Stimulated activated naive CD8-positive, alpha-beta T cell treated with anti-CD3 and anti-CD28 coated beads, Interleukin-15, amount 100 ng/mL, for 72 hours (primary cell): ENCODE measurements at regions not wholly inside any gene's neighbourhood (a gene's known extent, or its start where the extent isn't known, plus 50 kb on each side); places are given as distances from the start of the nearest gene placed in this dataset.
A peak's percentile ranks its signal among the peaks of the same experiment; 100 is the strongest.
"Not testable (repeated sequence)": the region's sequence is repeated elsewhere in the genome, so short reads cannot be mapped to it uniquely, and the experiment has no call there.

Experiments
- ATAC-seq: fragments of 150-1000 bp; cut with Tn5 transposase; 2 replicates; pipeline ENCODE4 v1.10.0; 2021; ENCODE audit warnings: mild to moderate bottlenecking, moderate library complexity
- DNase-seq, 2 donors: peaks; one replicate each; pipeline ENCODE4 v3.0.0; 2021 to 2022
- H3K27ac Mint-ChIP-seq, 2 donors: one replicate each; pipeline ENCODE4 v1.8.0; 2022; ENCODE audit warnings: mild to moderate bottlenecking in 2 of 2, mixed read lengths in 2 of 2, moderate library complexity in 2 of 2
- H3K27me3 Mint-ChIP-seq: one replicate; pipeline ENCODE4 v1.8.0; 2022; ENCODE audit warnings: mixed read lengths
- H3K4me1 Mint-ChIP-seq: one replicate; pipeline ENCODE4 v1.8.0; 2022; ENCODE audit warnings: mild to moderate bottlenecking, mixed read lengths
- H3K4me3 Mint-ChIP-seq, 2 donors: one replicate each; pipeline ENCODE4 v1.8.0; 2022; ENCODE audit warnings: mild to moderate bottlenecking in 2 of 2, mixed read lengths in 2 of 2, moderate library complexity in 1 of 2
- H3K9me3 Mint-ChIP-seq, 2 donors: one replicate each; pipeline ENCODE4 v1.8.0; 2022; ENCODE audit warnings: mixed read lengths in 2 of 2

GRCh38 chr3:191148131-191148530 lies 50.9 kb upstream of the OSTN start:
- no peak for ATAC-seq

GRCh38 chr3:191143224-191143623 lies 55.8 kb upstream of the OSTN start:
- Mint-ChIP-seq H3K9me3 (no peaks in the 10 kb centered on the region), H3K27me3 (no peaks in the 10 kb centered on the region), H3K27ac (no peak overlapping the region), H3K4me3 (no peak overlapping the region), H3K4me1 (no peaks in the 10 kb centered on the region)
- DNase-seq (no peak), ATAC-seq (no peak)

More at GRCh38 chr3:191148131-191148530, 50.9 kb upstream of the OSTN start:
- DNase-seq: no peak
- Mint-ChIP-seq H3K27me3 (no peaks in the 10 kb centered on the region), H3K27ac (no peak overlapping the region), H3K4me3 (no peak overlapping the region), H3K4me1 (no peaks in the 10 kb centered on the region), H3K9me3 (peaks cover 0 to 11% of the 10 kb centered on the region in 2 donors)

DNA sequence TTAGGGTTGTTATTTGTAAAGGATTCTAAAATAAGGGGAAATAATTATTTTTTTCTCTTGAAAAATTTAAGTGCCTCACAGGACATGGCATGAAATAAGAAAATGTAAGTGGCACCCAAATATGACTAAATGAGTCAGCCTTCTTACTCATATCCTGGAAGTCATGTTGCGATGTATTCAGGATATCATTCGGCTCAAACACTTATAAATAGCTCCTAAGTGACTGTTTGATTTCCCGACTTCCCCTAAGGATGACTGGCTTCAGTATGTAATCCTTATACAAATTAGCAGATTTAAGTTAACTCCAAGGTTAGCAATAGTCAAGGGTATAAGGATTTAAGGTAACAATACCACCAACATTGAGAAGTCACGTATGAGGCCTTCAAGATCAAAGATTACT lies 57.3 kb upstream of the OSTN start:
- H3K4me1 Mint-ChIP-seq: no peaks in the 10 kb centered on the region
- no peak for DNase-seq
- H3K27me3 Mint-ChIP-seq: no peaks in the 10 kb centered on the region
- no peak overlapping the region for H3K4me3 Mint-ChIP-seq
- H3K9me3 Mint-ChIP-seq: peaks cover 0 to 5% of the 10 kb centered on the region in 2 donors
- H3K27ac Mint-ChIP-seq: no peak overlapping the region
- ATAC-seq: no peak

DNA sequence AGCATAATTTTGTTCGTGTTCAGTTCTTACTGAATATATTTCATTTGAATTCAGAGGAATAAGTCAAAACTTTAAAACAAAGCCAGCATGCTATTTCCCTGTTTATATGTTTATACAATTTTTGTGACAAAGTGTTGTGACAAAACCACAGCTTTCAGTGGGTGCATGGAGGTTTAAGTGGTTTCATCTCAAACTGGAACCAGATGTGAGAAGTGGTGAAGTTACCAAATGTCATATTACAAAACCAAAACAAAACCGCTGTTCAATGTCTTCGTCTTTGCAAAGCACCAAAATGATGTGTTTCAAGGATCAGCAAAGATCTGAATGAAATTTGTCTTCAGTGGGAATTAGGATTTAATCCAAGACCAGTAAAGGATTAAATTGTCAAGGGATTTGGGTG lies 59.3 kb upstream of the OSTN start:
- Mint-ChIP-seq H3K9me3 (peaks cover 5 to 8% of the 10 kb centered on the region in 2 donors), H3K4me3 (no peak overlapping the region), H3K27me3 (no peaks in the 10 kb centered on the region), H3K27ac (no peak overlapping the region), H3K4me1 (no peaks in the 10 kb centered on the region)
- no peak for ATAC-seq
- no peak for DNase-seq

DNA sequence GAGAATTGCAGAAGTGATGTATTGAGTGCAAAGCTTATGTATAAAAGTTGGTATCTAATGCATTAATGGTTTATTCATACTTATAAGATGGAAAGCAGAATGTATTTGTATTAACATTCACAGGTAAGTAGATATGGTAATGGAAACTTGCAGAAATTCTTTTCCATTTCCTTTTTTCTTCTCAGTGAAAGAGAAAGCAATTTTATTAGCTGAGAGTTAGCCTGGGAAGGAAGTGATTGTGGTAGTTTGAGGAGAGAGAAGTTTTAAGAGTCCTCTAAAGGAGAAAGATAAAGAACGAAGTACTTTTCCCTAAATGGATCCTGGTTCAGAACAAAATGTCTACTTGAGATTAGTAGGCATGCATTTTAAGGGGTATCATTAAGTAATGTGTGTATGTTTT lies 60.1 kb upstream of the OSTN start:
- Mint-ChIP-seq H3K4me3 (no peak overlapping the region), H3K4me1 (no peaks in the 10 kb centered on the region), H3K9me3 (peaks cover 5 to 8% of the 10 kb centered on the region in 2 donors), H3K27ac (peak overlapping the region in 1 of 2 donors; percentile 48), H3K27me3 (no peaks in the 10 kb centered on the region)
- ATAC-seq (no peak), DNase-seq (no peak)

DNA sequence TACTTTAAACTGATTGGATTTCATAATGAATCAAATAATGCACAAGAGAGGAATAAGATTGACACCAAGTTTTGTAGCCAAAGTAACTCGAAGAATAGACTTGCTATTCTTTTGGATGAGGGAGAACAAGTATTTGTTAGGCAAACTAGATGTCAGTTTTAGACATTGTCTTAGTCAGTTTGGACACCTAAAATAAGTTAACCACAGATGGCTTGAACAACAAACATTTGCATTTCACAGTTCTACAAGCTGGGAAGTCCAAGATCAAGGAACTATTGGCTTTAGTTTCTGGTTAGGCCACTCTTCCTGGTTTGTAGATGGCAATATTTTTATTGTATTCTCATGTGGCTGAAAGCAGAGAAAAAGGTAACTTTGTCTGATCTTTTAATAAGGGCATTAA lies 61.3 kb upstream of the OSTN start:
- ATAC-seq (no peak), DNase-seq (no peak)
- no peaks in the 10 kb centered on the region for H3K4me1 Mint-ChIP-seq
- no peaks in the 10 kb centered on the region for H3K27me3 Mint-ChIP-seq
- H3K4me3 Mint-ChIP-seq: no peak overlapping the region
- H3K27ac Mint-ChIP-seq: no peak overlapping the region
- H3K9me3 Mint-ChIP-seq: peaks cover 5 to 8% of the 10 kb centered on the region in 2 donors

GRCh38 chr3:191136347-191136746 lies 62.7 kb upstream of the OSTN start:
- Mint-ChIP-seq H3K9me3 (peaks cover 5 to 8% of the 10 kb centered on the region in 2 donors), H3K4me3 (no peak overlapping the region), H3K27me3 (no peaks in the 10 kb centered on the region), H3K27ac (no peak overlapping the region), H3K4me1 (no peaks in the 10 kb centered on the region)
- no peak for ATAC-seq
- no peak for DNase-seq

DNA sequence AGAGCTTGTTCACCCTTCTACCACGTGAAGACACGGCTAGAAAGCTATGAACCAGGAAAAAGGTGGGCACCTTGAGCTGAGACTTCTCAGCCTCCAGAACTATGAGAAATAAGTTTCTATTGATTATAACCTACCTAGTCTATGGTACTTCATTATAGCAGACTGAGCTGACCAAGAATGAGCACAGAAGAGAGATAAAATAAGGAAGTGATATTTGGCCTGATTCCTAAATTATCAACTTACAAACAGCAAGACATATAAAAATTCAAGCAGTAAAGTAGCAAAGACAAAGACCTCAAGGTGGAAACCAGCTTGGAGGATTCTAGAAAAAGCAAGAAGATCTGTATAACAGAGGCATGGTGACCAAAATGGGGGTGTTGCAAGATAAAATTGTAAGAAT lies 63.9 kb upstream of the OSTN start:
- no peak for ATAC-seq
- H3K27me3 Mint-ChIP-seq: no peaks in the 10 kb centered on the region
- H3K9me3 Mint-ChIP-seq: peaks cover 5 to 8% of the 10 kb centered on the region in 2 donors
- no peak for DNase-seq
- no peaks in the 10 kb centered on the region for H3K4me1 Mint-ChIP-seq
- no peak overlapping the region for H3K27ac Mint-ChIP-seq
- H3K4me3 Mint-ChIP-seq: no peak overlapping the region

DNA sequence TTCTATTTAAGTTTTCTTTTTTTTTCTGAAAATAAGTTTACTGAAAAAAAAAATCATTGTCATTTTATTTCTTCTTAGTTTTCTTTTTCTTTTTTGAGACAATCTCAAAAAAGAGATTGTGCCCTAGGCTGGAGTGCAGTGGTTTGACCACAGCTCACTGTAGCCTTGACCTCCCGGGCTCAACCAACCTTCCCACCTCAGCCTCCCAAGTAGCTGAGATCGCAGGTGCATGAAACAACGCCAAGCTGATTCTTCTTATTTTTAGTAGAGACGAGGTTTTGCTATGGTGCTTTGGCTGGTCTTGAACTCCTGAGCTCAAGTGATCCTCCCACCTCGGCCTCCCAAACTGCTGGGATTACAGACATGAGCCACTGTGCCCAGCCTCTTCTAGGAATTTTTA lies 65.7 kb upstream of the OSTN start:
- no peak overlapping the region for H3K27ac Mint-ChIP-seq
- H3K4me3 Mint-ChIP-seq: no peak overlapping the region
- ATAC-seq (no peak), DNase-seq (no peak)
- H3K27me3 Mint-ChIP-seq: no peaks in the 10 kb centered on the region
- H3K4me1 Mint-ChIP-seq: no peaks in the 10 kb centered on the region
- peaks cover 5 to 8% of the 10 kb centered on the region in 2 donors for H3K9me3 Mint-ChIP-seq

DNA sequence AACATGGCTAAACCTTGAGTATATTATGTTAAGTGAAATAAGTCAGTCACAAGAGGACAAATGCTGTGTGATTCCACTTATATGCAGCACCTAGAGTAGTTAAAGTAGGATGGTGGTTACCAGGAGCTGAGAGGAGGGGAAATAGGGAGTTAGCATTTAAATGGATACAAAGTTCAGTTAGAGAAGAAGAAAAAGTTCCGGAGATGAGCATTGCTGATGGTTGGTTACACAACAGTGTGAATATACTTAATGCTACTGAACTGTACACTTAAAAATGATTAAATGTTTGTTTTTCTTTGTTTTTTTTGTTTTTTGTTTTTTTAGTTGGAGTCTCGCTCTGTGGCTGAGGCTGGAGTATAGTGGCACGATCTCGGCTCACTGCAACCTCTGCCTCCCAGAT lies 67.7 kb upstream of the OSTN start:
- H3K4me1 Mint-ChIP-seq: no peaks in the 10 kb centered on the region
- H3K27ac Mint-ChIP-seq: no peak overlapping the region
- H3K4me3 Mint-ChIP-seq: no peak overlapping the region
- peaks cover under 1 to 2% of the 10 kb centered on the region in 2 donors for H3K9me3 Mint-ChIP-seq
- DNase-seq: no peak
- no peaks in the 10 kb centered on the region for H3K27me3 Mint-ChIP-seq
- ATAC-seq: no peak

DNA sequence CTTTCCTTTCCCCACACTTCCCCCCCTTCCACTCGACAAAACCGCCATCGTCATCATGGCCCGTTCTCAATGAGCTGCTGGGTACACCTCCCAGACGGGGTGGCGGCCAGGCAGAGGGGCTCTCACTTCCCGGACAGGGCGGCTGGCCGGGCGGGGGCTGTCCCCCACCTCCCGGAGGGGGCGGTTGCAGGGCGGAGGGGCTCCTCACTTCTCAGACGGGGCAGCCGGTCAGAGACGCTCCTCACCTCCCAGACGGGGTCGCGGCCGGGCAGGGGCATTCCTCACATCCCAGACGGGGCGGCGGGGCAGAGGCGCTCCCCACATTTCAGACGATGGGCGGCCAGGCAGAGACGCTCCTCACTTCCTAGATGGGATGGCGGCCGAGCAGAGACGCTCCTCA lies 74.2 kb upstream of the OSTN start:
- not testable (repeated sequence) for H3K4me3 Mint-ChIP-seq, ATAC-seq, H3K27ac Mint-ChIP-seq, H3K9me3 Mint-ChIP-seq, DNase-seq, H3K27me3 Mint-ChIP-seq, H3K4me1 Mint-ChIP-seq

GRCh38 chr3:191123946-191124345 lies 75.1 kb upstream of the OSTN start:
- Mint-ChIP-seq H3K27me3 (no peaks in the 10 kb centered on the region), H3K9me3 (no peaks in the 10 kb centered on the region), H3K4me3 (no peak overlapping the region), H3K27ac (no peak overlapping the region), H3K4me1 (no peaks in the 10 kb centered on the region)
- no peak for ATAC-seq
- DNase-seq: no peak

GRCh38 chr3:191123231-191123630 lies 75.8 kb upstream of the OSTN start:
- DNase-seq (no peak), ATAC-seq (no peak)
- Mint-ChIP-seq H3K4me3 (no peak overlapping the region), H3K27me3 (no peaks in the 10 kb centered on the region), H3K4me1 (no peaks in the 10 kb centered on the region), H3K9me3 (no peaks in the 10 kb centered on the region), H3K27ac (no peak overlapping the region)

- ATAC-seq (no peak), DNase-seq (no peak)
- no peak overlapping the region for H3K4me3 Mint-ChIP-seq
- H3K27me3 Mint-ChIP-seq: no peaks in the 10 kb centered on the region
- no peaks in the 10 kb centered on the region for H3K4me1 Mint-ChIP-seq
- no peak overlapping the region for H3K27ac Mint-ChIP-seq
- H3K9me3 Mint-ChIP-seq: no peaks in the 10 kb centered on the region
Observed at GRCh38 chr3:191120447-191121298, 78.4 kb upstream of the OSTN start.

- Mint-ChIP-seq H3K4me1 (no peaks in the 10 kb centered on the region), H3K4me3 (no peak overlapping the region), H3K27me3 (no peaks in the 10 kb centered on the region), H3K9me3 (no peaks in the 10 kb centered on the region), H3K27ac (no peak overlapping the region)
- no peak for ATAC-seq
- DNase-seq: no peak
Observed at GRCh38 chr3:191119415-191120295, 79.4 kb upstream of the OSTN start.

DNA sequence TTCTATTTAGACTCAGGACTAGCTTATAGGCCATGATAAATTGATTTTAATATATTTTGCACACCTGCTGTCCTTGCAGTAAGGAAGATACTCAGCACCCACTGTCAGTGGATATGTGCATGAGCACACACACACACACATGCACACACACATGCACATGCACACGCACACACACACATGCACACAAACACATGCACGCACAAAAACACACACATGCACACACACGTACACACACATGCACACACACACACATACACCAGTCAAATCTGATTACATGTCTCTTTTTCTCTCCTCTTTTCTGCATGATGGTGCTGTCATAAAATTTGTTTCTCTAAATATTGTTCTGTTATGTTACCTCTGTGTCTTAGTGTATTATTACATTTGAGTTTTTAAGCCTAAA lies 87.3 kb upstream of the OSTN start:
- Mint-ChIP-seq H3K9me3 (peaks cover 0 to 5% of the 10 kb centered on the region in 2 donors), H3K27me3 (no peaks in the 10 kb centered on the region), H3K4me3 (no peak overlapping the region), H3K27ac (no peak overlapping the region), H3K4me1 (no peaks in the 10 kb centered on the region)
- no peak for DNase-seq
- ATAC-seq: no peak
